Coronary artery (tissue), 2 donors: ENCODE measurements at regions not wholly inside any gene's neighbourhood (a gene's known extent, or its start where the extent isn't known, plus 50 kb on each side); places are given as distances from the start of the nearest gene placed in this dataset.

Experiments
- DNase-seq: peaks from one replicate; pipeline ENCODE4 v3.0.0-alpha.2; 2017; ENCODE audit warnings: low spot score
- H3K27ac ChIP-seq, 2 donors: fragments of 200-600 bp; sonication (generic); one replicate each; pipeline ENCODE4 v1.5.1; 2016 to 2019
- H3K4me3 ChIP-seq: fragments of 200-600 bp; sonication (generic); 2 replicates; pipeline ENCODE4 v1.5.1; 2016; ENCODE audit warnings: mild to moderate bottlenecking, moderate library complexity
- CTCF ChIP-seq: fragments of 200-600 bp; sonication (generic); IDR thresholded peaks from one replicate; pipeline ENCODE4 v1.5.1; 2019; ENCODE audit warnings: antibody characterized with exemption

- no peak for DNase-seq
- TF ChIP-seq CTCF = no peak
- no peak overlapping the region for H3K4me3 ChIP-seq
- no peak overlapping the region for H3K27ac ChIP-seq
Observed at GRCh38 chr3:25365636-25366035, 62.4 kb upstream of the RARB start.

GRCh38 chr3:25367025-25367424, 61.0 kb upstream of the RARB start:
- H3K4me3 ChIP-seq = no peak overlapping the region
- no peak for TF ChIP-seq CTCF
- no peak overlapping the region for H3K27ac ChIP-seq
- no peak for DNase-seq

GRCh38 chr3:25372167-25372566, 55.9 kb upstream of the RARB start:
- H3K27ac ChIP-seq = no peak overlapping the region
- DNase-seq = no peak
- TF ChIP-seq CTCF = no peak
- no peak overlapping the region for H3K4me3 ChIP-seq

- no peak overlapping the region for H3K27ac ChIP-seq
- no peak for DNase-seq
- TF ChIP-seq CTCF = no peak
- H3K4me3 ChIP-seq = no peak overlapping the region
Observed at GRCh38 chr3:25376340-25376739, 51.7 kb upstream of the RARB start.

GRCh38 chr3:25377042-25377441, 51.0 kb upstream of the RARB start:
- no peak for DNase-seq
- no peak for TF ChIP-seq CTCF

More at GRCh38 chr3:25377042-25377441, 51.0 kb upstream of the RARB start:
- Histone ChIP-seq H3K4me3 (no peak overlapping the region), H3K27ac (no peak overlapping the region)
